Hepatocyte (in vitro differentiated cells): ENCODE measurements at regions not wholly inside any gene's neighbourhood (a gene's known extent, or its start where the extent isn't known, plus 50 kb on each side); places are given as distances from the start of the nearest gene placed in this dataset.

Source experiments
- DNase-seq: peaks from one replicate; pipeline ENCODE4 v3.0.0-alpha.2; 2016; ENCODE audit warnings: low spot score
- H2AFZ ChIP-seq: fragments of 200-600 bp; sonication (generic); 2 replicates; pipeline ENCODE4 v1.6.0; 2016; ENCODE audit warnings: antibody characterized with exemption, mild to moderate bottlenecking
- H3K27ac ChIP-seq: fragments of 200-600 bp; sonication (generic); 2 replicates; pipeline ENCODE4 v1.5.1; 2016; ENCODE audit warnings: mild to moderate bottlenecking
- H3K27me3 ChIP-seq: fragments of 200-600 bp; sonication (generic); 2 replicates; pipeline ENCODE4 v1.6.1; 2016
- H3K36me3 ChIP-seq: fragments of 200-600 bp; sonication (generic); replicated peaks from 2 replicates; pipeline ENCODE4 v1.5.1; 2016; ENCODE audit warnings: low read depth; ENCODE audit not compliant: insufficient read depth
- H3K4me1 ChIP-seq: fragments of 200-600 bp; sonication (generic); 2 replicates; pipeline ENCODE4 v1.5.1; 2016; ENCODE audit warnings: mild to moderate bottlenecking, moderate library complexity; ENCODE audit not compliant: insufficient read depth
- H3K4me2 ChIP-seq: fragments of 200-600 bp; sonication (generic); 2 replicates; pipeline ENCODE4 v1.6.0; 2016
- H3K4me3 ChIP-seq: fragments of 200-600 bp; sonication (generic); 2 replicates; pipeline ENCODE4 v1.5.1; 2016; ENCODE audit warnings: mild to moderate bottlenecking
- H3K79me2 ChIP-seq: fragments of 200-600 bp; sonication (generic); 2 replicates; pipeline ENCODE4 v1.6.0; 2017; ENCODE audit warnings: mild to moderate bottlenecking
- H3K9me2 ChIP-seq: fragments of 200-600 bp; sonication (generic); replicated peaks from 2 replicates; pipeline ENCODE4 v1.6.0; 2017; ENCODE audit warnings: mild to moderate bottlenecking; ENCODE audit not compliant: insufficient read depth
- H3K9me3 ChIP-seq: fragments of 200-600 bp; sonication (generic); 2 replicates; pipeline ENCODE4 v1.5.1; 2016; ENCODE audit warnings: low read depth, mild to moderate bottlenecking
- H4K20me1 ChIP-seq: fragments of 200-600 bp; sonication (generic); 2 replicates; pipeline ENCODE4 v1.6.0; 2016; ENCODE audit warnings: mild to moderate bottlenecking; ENCODE audit not compliant: insufficient read depth, poor library complexity, severe bottlenecking
- CTCF ChIP-seq: fragments of 200-600 bp; sonication (generic); IDR thresholded peaks from 2 replicates; pipeline ENCODE4 v1.5.1; 2016; ENCODE audit warnings: antibody characterized with exemption, mild to moderate bottlenecking; ENCODE audit not compliant: poor library complexity
- EZH2 ChIP-seq: fragments of 200-600 bp; sonication (generic); IDR thresholded peaks from 2 replicates; pipeline ENCODE4 v1.6.1; 2016; ENCODE audit warnings: antibody characterized with exemption, mild to moderate bottlenecking, borderline replicate concordance
- EZH2phosphoT487 ChIP-seq: fragments of 200-600 bp; sonication (generic); IDR thresholded peaks from one replicate; pipeline ENCODE4 v1.6.1; 2018; ENCODE audit warnings: antibody characterized with exemption, mild to moderate bottlenecking, low read depth, moderate library complexity; ENCODE audit not compliant: unreplicated experiment, severe bottlenecking
- WGBS: methylation state at CpG from one replicate; pipeline ENCODE4 v1.1.6; 2016; ENCODE audit warnings: low lambda C conversion rate; ENCODE audit errors: missing lambda C conversion rate; 5-methylcytosine and 5-hydroxymethylcytosine counted together

GRCh38 chr15:39075311-39075710 lies 505.6 kb upstream of the THBS1 start:
- H3K79me2 ChIP-seq: no peaks in the 10 kb centered on the region
- no peak for TF ChIP-seq EZH2phosphoT487
- no peak for TF ChIP-seq EZH2
- no peak for TF ChIP-seq CTCF
- H3K36me3 ChIP-seq: no peaks in the 10 kb centered on the region
- H3K27me3 ChIP-seq: no peaks in the 10 kb centered on the region
- no peaks in the 10 kb centered on the region for H4K20me1 ChIP-seq
- H3K27ac ChIP-seq: no peak overlapping the region
- no peak overlapping the region for H3K4me2 ChIP-seq
- H3K9me2 ChIP-seq: no peaks in the 10 kb centered on the region
- no peaks in the 10 kb centered on the region for H3K4me1 ChIP-seq
- no peak for DNase-seq
- WGBS: 56% methylated on average over 3 of the region's 3 CpGs
- H2AFZ ChIP-seq: no peak overlapping the region
- H3K4me3 ChIP-seq: no peak overlapping the region
- H3K9me3 ChIP-seq: no peaks in the 10 kb centered on the region

- no peak overlapping the region for H3K4me3 ChIP-seq
- H3K36me3 ChIP-seq: no peaks in the 10 kb centered on the region
- 64% methylated on average over 7 of the region's 7 CpGs for WGBS
- H3K79me2 ChIP-seq: no peaks in the 10 kb centered on the region
- no peaks in the 10 kb centered on the region for H4K20me1 ChIP-seq
- H3K9me3 ChIP-seq: no peaks in the 10 kb centered on the region
- no peaks in the 10 kb centered on the region for H3K9me2 ChIP-seq
- H3K27ac ChIP-seq: no peak overlapping the region
- DNase-seq: no peak
- no peak overlapping the region for H2AFZ ChIP-seq
- TF ChIP-seq EZH2 (no peak), EZH2phosphoT487 (no peak), CTCF (no peak)
- no peaks in the 10 kb centered on the region for H3K27me3 ChIP-seq
- H3K4me1 ChIP-seq: no peaks in the 10 kb centered on the region
- no peak overlapping the region for H3K4me2 ChIP-seq
These were observed 505.0 kb upstream of the THBS1 start for GRCh38 chr15:39075756-39076341.

- WGBS: 98% methylated on average over 3 of the region's 3 CpGs
- H3K4me2 ChIP-seq: no peak overlapping the region
- TF ChIP-seq EZH2phosphoT487: no peak
These were observed 502.9 kb upstream of the THBS1 start for GRCh38 chr15:39078026-39078425.

GRCh38 chr15:39079296-39079847 lies 501.5 kb upstream of the THBS1 start:
- TF ChIP-seq EZH2 (no peak), EZH2phosphoT487 (no peak), CTCF (no peak)
- no peaks in the 10 kb centered on the region for H3K27me3 ChIP-seq
- H4K20me1 ChIP-seq: no peaks in the 10 kb centered on the region
- no peak overlapping the region for H3K27ac ChIP-seq
- no peaks in the 10 kb centered on the region for H3K4me1 ChIP-seq
- H2AFZ ChIP-seq: no peak overlapping the region
- peak; percentile 48 for DNase-seq
- H3K36me3 ChIP-seq: no peaks in the 10 kb centered on the region
- no peak overlapping the region for H3K4me3 ChIP-seq
- H3K9me2 ChIP-seq: no peaks in the 10 kb centered on the region
- H3K79me2 ChIP-seq: no peaks in the 10 kb centered on the region
- H3K4me2 ChIP-seq: no peak overlapping the region
- H3K9me3 ChIP-seq: no peaks in the 10 kb centered on the region
- 64% methylated on average over 6 of the region's 6 CpGs for WGBS

More at GRCh38 chr15:39078026-39078425, 502.9 kb upstream of the THBS1 start:
- no peak overlapping the region for H3K27ac ChIP-seq
- no peaks in the 10 kb centered on the region for H3K27me3 ChIP-seq
- H2AFZ ChIP-seq: no peak overlapping the region
- no peaks in the 10 kb centered on the region for H3K79me2 ChIP-seq
- DNase-seq: no peak
- H4K20me1 ChIP-seq: no peaks in the 10 kb centered on the region
- no peaks in the 10 kb centered on the region for H3K36me3 ChIP-seq
- no peak overlapping the region for H3K4me3 ChIP-seq
- H3K9me3 ChIP-seq: no peaks in the 10 kb centered on the region
- H3K9me2 ChIP-seq: no peaks in the 10 kb centered on the region
- no peaks in the 10 kb centered on the region for H3K4me1 ChIP-seq
